K562 (cell line): ENCODE measurements at regions not wholly inside any gene's neighbourhood (a gene's known extent, or its start where the extent isn't known, plus 50 kb on each side); places are given as distances from the start of the nearest gene placed in this dataset.

Experiments
- ATAC-seq: fragments of 200-7000 bp; cut with Tn5 transposase; 3 replicates; pipeline ENCODE4 v1.9.1; 2020; ENCODE audit warnings: moderate library complexity
- BruUV-seq: library from RNA; stranded (reverse); fragments of 400-500 nt; replicated peaks from 2 replicates; lab custom pipeline; 2021; lab: Mats Ljungman, UMichigan
- CTCF ChIA-PET: fragments of 300-600 bp; formaldehyde crosslinking; extraction: SDS; loops from one replicate; lab custom pipeline; 2021; ENCODE audit warnings: low intra/inter-chr PET ratio; lab: Yijun Ruan, JAX
- POLR2A ChIA-PET: fragments of 300-600, 350-650 bp; sonication (Branson Sonifier 250); formaldehyde crosslinking; extraction: SDS; loops from one replicate; lab custom pipeline; 2021; ENCODE audit warnings: antibody characterized with exemption, inconsistent platforms; lab: Yijun Ruan, JAX
- DNase-seq, 4 experiments: peaks; one replicate each; pipeline versions ENCODE4 v3.0.0 to v3.0.0-alpha.2; 2011 to 2018; ENCODE audit warnings: low spot score in 3 of 4, mixed read lengths in 3 of 4; ENCODE audit errors: extremely low read depth in 1 of 4
- FAIRE-seq: peaks from 2 replicates; lab custom pipeline; 2011; peaks lifted over from hg19 to GRCh38; lab: Jason Lieb, UNC
- H2AFZ ChIP-seq: 2 replicates; pipeline ENCODE4 v1.6.0; 2011; ENCODE audit warnings: low read depth, low read length, control low read depth, inconsistent platforms
- H3K27ac ChIP-seq: fragments of 200-600 bp; 3 replicates; pipeline ENCODE4 v1.8.0; 2011; ENCODE audit warnings: low read depth, mild to moderate bottlenecking, control low read depth, inconsistent platforms, low read length, moderate library complexity, mixed read lengths; ENCODE audit errors: extremely low read depth
- H3K27me3 ChIP-seq, 2 experiments: fragments of 300-600 bp in 1 of 2; 2 replicates in 1 of 2; 3 replicates in 1 of 2; pipeline versions ENCODE4 v1.6.0 to v1.8.0; 2011; ENCODE audit warnings: inconsistent platforms in 2 of 2, low read length in 2 of 2, mild to moderate bottlenecking in 1 of 2, mixed read lengths in 1 of 2, moderate library complexity in 1 of 2; ENCODE audit not compliant: control insufficient read depth in 2 of 2, insufficient read depth in 2 of 2
- H3K36me3 ChIP-seq: fragments of 300-600 bp; 3 replicates; pipeline ENCODE4 v1.8.0; 2011; ENCODE audit warnings: mild to moderate bottlenecking, low read length, inconsistent platforms; ENCODE audit not compliant: control insufficient read depth, insufficient read depth
- H3K4me1 ChIP-seq, 2 experiments: fragments of 200-600 bp in 1 of 2; replicated peaks in 1 of 2; 2 replicates in 1 of 2; 3 replicates in 1 of 2; pipeline versions ENCODE4 v1.5.1 to v1.8.0; 2011; ENCODE audit warnings: inconsistent platforms in 2 of 2, low read length in 2 of 2, mild to moderate bottlenecking in 1 of 2, mixed read lengths in 1 of 2, moderate library complexity in 1 of 2; ENCODE audit not compliant: control insufficient read depth in 2 of 2, insufficient read depth in 2 of 2
- H3K4me2 ChIP-seq: 2 replicates; pipeline ENCODE4 v1.6.1; 2011; ENCODE audit warnings: low read length, control low read depth, inconsistent platforms, mixed read lengths; ENCODE audit not compliant: insufficient read depth
- H3K4me3 ChIP-seq: fragments of 200-600 bp; sonication (generic), shearing (Covaris generic); 2 replicates; pipeline ENCODE4 v1.5.1; 2016; ENCODE audit warnings: control low read depth, inconsistent platforms
- H3K79me2 ChIP-seq: fragments of 200-600 bp; 3 replicates; pipeline ENCODE4 v1.8.0; 2011; ENCODE audit warnings: low read length, inconsistent platforms; ENCODE audit not compliant: control insufficient read depth, insufficient read depth
- H3K9ac ChIP-seq, 2 experiments: 2 replicates each; pipeline versions ENCODE4 v1.6.0 to v1.6.1; 2011; ENCODE audit warnings: low read depth in 2 of 2, low read length in 2 of 2, control low read depth in 1 of 2, inconsistent platforms in 1 of 2, mild to moderate bottlenecking in 1 of 2, mixed read lengths in 1 of 2; ENCODE audit not compliant: insufficient read depth in 1 of 2
- H3K9me1 ChIP-seq: one replicate; pipeline ENCODE4 v1.6.0; 2011; ENCODE audit warnings: inconsistent platforms, mild to moderate bottlenecking, low read length, moderate library complexity; ENCODE audit not compliant: control insufficient read depth, insufficient read depth
- H3K9me3 ChIP-seq: replicated peaks from 2 replicates; pipeline ENCODE4 v1.5.1; 2011; ENCODE audit warnings: low read depth, low read length, inconsistent platforms; ENCODE audit not compliant: control insufficient read depth, insufficient read depth
- H4K20me1 ChIP-seq: replicated peaks from 2 replicates; pipeline ENCODE4 v1.6.1; 2011; ENCODE audit warnings: low read length, inconsistent platforms, mixed read lengths; ENCODE audit not compliant: control insufficient read depth, insufficient read depth
- CHD7 ChIP-seq: fragments of 200-600 bp; sonication (generic); IDR thresholded peaks from one replicate; pipeline ENCODE4 v1.6.1; 2012; ENCODE audit warnings: mild to moderate bottlenecking, low read depth, low read length, inconsistent platforms
- NFATC3 ChIP-seq: fragments of 450-650 bp; IDR thresholded peaks from 2 replicates; pipeline ENCODE4 v1.6.1; 2017; ENCODE audit warnings: mild to moderate bottlenecking
- NR2F6 ChIP-seq: fragments of 450-650 bp; formaldehyde crosslinking; IDR thresholded peaks from 2 replicates; pipeline ENCODE4 v1.4.0; 2020; ENCODE audit warnings: mild to moderate bottlenecking
- NR4A1 ChIP-seq, 2 experiments: fragments of 250-450 bp in 1 of 2; fragments of 450-650 bp in 1 of 2; sonication (Bioruptor Pico) in 1 of 2; IDR thresholded peaks; 2 replicates each; pipeline versions ENCODE4 v1.4.0 to v1.6.1; 2016 to 2020; ENCODE audit warnings: mild to moderate bottlenecking in 2 of 2, missing compliant biosample characterization in 1 of 2, missing genetic modification characterization in 1 of 2, moderate library complexity in 1 of 2
- SOX6 ChIP-seq: fragments of 450-650 bp; IDR thresholded peaks from 2 replicates; pipeline ENCODE4 v1.6.1; 2014; ENCODE audit warnings: mild to moderate bottlenecking
- THRAP3 ChIP-seq: fragments of 450-650 bp; IDR thresholded peaks from 2 replicates; pipeline ENCODE4 v1.6.1; 2016; ENCODE audit warnings: mild to moderate bottlenecking, inconsistent platforms, borderline replicate concordance
- TRIM28 ChIP-seq: fragments of 450-650 bp; IDR thresholded peaks from 2 replicates; pipeline ENCODE4 v1.6.1; 2017
- USF1 ChIP-seq: sonication (generic); formaldehyde crosslinking; IDR thresholded peaks from 2 replicates; pipeline ENCODE4 v1.9.0; 2022; ENCODE audit warnings: mild to moderate bottlenecking, missing genetic modification reagents
- WGBS: fragments of 100-300 bp; shearing (Covaris generic); methylation state at CpG from one replicate; pipeline ENCODE4 v1.1.6; 2016; ENCODE audit warnings: low coverage, mixed read lengths; ENCODE audit not compliant: insufficient coverage; ENCODE audit errors: missing lambda C conversion rate; 5-methylcytosine and 5-hydroxymethylcytosine counted together
- in situ Hi-C: fragments of 300-500 bp; cut with MboI; formaldehyde crosslinking; loops from 4 replicates; pipeline ENCODE4 v1.15.0; 2018; ENCODE audit warnings: inconsistent platforms, mixed read lengths
- intact Hi-C: fragments of 100-400 bp; cut with micrococcal nuclease; formaldehyde crosslinking; loops from 2 replicates; pipeline ENCODE4 v1.14.2; 2022

- H3K4me1 ChIP-seq = no peaks in the 10 kb centered on the region
- ATAC-seq (no peak), DNase-seq (no peak), FAIRE-seq (no peak)
- H3K4me3 ChIP-seq = no peak overlapping the region
- no peaks in the 10 kb centered on the region for H3K36me3 ChIP-seq
- ChIA-PET POLR2A (no interaction called here), CTCF (no interaction called here)
- no peaks in the 10 kb centered on the region for H3K9me3 ChIP-seq
- H4K20me1 ChIP-seq = no peaks in the 10 kb centered on the region
- WGBS = 7% methylated on average over 2 of the region's 2 CpGs
- H3K79me2 ChIP-seq = no peaks in the 10 kb centered on the region
- H3K27me3 ChIP-seq = no peaks in the 10 kb centered on the region
- no TSS peak for BruUV-seq
- in situ Hi-C loops = no loop called here
- no peak overlapping the region for H2AFZ ChIP-seq
- H3K4me2 ChIP-seq = no peak overlapping the region
- no peak overlapping the region for H3K9ac ChIP-seq
- intact Hi-C loops = no loop called here
- H3K9me1 ChIP-seq = no peaks in the 10 kb centered on the region
- no peak overlapping the region for H3K27ac ChIP-seq
- TF ChIP-seq SOX6 (no peak), NR2F6 (no peak), USF1 (CRISPR knock-in tag) (no peak), NFATC3 (no peak), THRAP3 (no peak), TRIM28 (no peak), CHD7 (no peak), NR4A1 (CRISPR knock-in tag; IDR thresholded peaks at IDR 0.05) (no peak), NR4A1 (tag; IDR thresholded peaks at IDR 0.05) (no peak)
Observed at GRCh38 chr4:114519368-114519767, 79.2 kb upstream of the UGT8 start.
